Activated gamma-delta T cell treated with Interleukin-2 at 50 U/mL for 16 hours (primary cell): ENCODE measurements at regions not wholly inside any gene's neighbourhood (a gene's known extent, or its start where the extent isn't known, plus 50 kb on each side); places are given as distances from the start of the nearest gene placed in this dataset.
"Not testable (repeated sequence)": the region's sequence is repeated elsewhere in the genome, so short reads cannot be mapped to it uniquely, and the experiment has no call there.

Source experiments
- DNase-seq: peaks from one replicate; pipeline ENCODE4 v3.0.0-alpha.2; 2020

GRCh38 chr12:102726686-102727085 is 190.4 kb downstream of the PAH start:
- no peak for DNase-seq

DNA sequence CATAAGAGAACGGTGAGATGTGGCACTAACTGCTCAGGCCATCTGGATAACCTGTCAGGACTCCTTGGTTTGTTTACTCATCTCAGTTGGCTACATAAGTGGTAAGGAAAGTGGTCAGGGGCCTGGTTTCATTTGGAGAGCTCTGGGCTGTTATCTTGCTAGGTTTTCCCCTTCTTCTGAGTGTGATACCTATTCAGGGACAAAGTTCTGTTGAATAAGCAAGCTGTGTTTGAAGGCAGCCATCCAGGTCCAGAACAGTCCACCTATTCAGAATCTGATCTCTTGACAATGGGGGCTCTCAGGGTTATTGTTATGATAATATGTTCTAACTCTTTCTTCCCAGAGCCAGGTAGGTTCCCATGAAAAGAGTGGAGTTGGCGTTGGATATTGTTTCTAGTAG is 194.9 kb downstream of the PAH start:
- DNase-seq, result no peak

DNA sequence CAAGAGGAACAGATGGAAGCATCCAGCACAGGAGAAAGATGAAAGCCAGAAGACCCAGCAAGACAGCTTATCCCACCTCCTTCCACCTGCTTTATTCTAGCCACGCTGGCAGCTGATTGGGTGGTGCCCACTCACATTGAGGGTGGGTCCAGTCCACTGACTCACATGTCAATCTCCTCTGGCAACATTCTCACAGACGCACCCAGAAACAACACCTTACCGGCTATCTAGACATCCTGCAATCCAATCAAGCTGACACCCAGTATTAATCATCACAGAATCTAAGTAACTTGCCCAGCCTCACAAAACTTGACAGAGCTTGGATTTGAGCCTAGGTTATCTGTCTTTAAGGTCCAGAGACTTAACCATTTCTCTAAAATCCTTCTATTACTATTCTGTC is 208.9 kb downstream of the PAH start:
- DNase-seq, result no peak

DNA sequence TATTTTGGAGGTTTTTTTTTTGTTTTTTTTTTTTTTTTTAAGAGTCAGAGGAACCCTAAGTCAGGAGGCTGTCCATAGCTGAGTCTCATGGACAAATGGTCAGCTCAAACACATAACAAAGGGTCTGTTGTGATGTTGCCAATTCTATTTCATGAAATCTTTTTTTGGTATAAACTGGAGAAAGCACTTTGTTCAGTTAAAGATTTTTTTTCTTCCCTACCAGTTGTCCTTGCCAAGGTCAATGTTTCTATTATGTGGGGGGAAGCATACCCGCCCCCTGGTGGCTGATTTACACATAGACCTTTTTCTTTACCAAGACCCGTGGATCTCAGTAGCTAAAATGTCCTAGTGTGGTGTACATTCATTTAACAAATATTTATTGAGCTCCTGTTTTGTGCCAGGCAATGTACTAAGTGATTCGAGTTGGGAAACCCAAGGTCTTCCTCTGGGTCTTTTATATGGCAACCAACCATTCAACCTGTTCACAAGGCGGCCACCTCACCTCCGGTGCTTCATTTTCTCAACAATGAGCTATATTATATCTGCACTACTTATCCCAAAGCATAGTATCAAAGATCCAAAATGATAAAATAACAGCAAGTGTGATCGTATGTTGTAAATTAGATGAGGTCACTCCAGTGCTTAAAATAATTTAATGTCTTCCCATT is 214.5 kb downstream of the PAH start:
- peak; percentile 4 for DNase-seq

- DNase-seq, result no peak
Observed at GRCh38 chr12:102696045-102696444, 215.7 kb upstream of the IGF1 start.

DNA sequence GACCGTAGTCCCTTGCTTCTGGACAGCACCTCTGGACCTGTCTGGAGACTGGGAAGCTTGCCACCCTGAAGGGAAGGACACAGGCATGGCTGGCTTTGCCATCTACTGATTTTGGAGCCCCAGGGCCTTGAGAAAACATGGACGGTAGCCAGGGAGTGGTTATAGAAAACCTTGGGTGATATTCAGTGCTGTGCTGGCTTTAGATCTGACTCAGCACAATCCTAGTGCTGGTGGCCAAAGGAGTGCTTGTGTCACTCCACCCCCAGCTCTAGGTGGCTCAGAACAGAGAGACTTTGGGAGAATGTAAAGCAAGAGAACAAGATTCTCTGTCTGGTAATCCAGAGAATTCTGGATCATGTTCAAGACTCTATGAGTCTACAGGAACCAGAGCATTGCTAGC is 214.5 kb upstream of the IGF1 start:
- DNase-seq, result no peak

- no peak for DNase-seq
Observed at GRCh38 chr12:102691773-102692555, 211.6 kb upstream of the IGF1 start.

DNA sequence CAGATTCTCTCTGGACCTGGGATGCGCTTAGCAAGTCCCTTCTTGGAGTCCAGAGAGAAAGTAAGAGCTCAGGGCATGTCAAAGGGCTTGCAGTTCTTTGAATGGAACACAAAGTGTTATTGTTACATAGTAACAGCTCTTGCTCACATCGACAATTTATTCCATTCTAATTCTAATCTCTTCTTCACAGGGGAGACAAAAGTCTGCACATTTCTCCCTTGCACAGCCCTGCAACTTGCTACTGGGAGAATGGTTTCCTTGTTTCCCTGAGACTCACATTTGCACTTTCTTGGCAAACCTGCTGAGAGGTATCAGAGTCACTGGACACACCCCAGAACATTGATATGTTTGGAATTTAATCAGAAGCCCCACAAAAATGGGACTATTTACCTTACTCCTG is 209.9 kb upstream of the IGF1 start:
- no peak for DNase-seq

DNA sequence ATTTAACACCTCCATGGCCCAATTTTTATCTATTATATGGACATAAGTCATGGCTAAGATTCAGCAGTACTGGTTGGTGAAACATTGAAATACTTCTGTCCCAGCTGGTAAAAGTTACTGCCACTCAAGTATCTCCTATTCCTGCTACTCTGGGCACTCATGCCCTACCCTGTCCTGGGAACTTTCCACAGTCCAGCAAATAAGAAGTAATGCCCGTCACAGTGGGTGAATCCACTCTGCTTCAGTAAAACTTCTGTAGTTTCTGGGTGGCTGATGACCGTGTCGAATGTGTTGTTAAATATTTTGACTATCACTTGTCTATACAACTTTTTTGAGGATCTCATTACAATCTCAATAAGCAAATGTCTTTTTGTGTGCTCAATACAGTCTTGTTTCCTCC is 209.3 kb upstream of the IGF1 start:
- DNase-seq, result no peak

DNA sequence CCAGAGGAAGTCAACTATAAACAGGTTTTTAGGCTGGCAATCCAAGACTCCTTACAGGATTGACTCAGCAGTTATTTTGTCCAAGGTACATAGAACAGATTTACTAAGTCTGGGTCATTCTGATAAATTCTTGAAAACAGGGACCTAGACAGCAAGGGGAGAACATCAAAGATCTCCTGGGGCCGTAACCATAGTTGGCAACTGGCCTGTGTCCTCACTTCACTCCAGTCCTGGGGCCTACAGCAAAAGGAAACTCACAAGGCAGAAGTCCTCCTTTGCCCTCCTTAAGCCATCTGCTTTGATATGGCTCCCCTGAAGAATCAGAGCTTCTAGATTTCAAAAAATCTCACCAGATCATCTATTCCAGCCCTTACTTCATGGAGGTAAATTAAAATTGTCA is 207.2 kb upstream of the IGF1 start:
- DNase-seq, result no peak

DNA sequence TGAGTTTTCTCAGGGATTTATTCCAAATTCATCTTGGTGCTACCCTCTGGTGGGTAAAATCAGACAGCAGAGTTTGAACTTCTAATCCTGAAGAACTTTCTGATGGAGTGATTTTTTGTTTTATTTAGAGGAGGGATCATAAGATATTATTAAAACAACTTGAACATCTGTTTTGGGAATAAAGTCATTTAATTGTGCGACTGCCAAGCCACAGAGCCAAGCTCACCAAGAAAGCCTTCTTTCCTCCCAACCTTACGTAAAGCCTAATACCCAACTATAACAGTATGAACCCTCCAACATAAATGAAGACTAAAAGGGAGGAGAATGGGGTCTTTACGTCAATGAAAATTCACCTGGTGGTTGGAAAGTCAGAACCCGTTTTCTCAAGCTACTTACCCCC is 205.5 kb upstream of the IGF1 start:
- DNase-seq, result no peak

DNA sequence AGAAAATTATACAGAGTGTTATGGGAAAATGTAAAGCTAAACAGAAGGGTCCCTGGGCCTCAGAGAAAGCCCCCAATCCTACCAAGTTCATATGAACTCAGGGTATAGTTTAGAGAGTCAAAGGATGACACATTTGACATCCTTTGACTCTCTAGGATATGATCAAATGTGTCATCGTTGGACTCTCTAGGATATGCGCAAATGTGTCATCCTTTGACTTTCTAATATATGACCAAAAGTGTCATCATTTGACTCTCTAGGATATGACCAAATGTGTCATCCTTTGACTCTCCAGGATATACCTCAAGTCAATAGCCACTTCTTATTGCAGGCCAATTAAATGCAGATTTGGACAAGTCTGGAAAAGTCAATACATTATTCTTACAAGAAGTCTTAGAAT is 204.8 kb upstream of the IGF1 start:
- no peak for DNase-seq

GRCh38 chr12:102682366-102683289 is 202.3 kb upstream of the IGF1 start:
- no peak for DNase-seq

GRCh38 chr12:102681747-102682146 is 201.4 kb upstream of the IGF1 start:
- DNase-seq, result no peak

DNA sequence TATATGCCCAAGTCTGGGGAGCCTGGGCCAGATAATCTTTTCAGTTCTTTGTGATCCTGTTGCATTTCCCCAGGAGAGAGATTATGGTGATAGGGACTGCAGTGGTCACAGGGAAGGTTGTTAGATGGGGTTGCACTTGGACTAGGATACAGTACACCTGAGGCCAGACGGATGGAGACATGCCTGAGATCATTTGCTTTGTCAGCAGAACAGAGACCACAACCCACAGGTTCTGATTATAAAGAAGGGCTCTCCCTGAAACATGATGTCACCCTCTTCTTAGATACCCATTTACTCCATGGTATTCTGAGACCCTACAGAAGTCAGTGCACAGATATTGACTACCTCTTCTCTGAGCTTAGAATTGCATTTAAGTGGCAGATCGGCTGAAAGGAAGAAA is 200.9 kb upstream of the IGF1 start:
- no peak for DNase-seq

DNA sequence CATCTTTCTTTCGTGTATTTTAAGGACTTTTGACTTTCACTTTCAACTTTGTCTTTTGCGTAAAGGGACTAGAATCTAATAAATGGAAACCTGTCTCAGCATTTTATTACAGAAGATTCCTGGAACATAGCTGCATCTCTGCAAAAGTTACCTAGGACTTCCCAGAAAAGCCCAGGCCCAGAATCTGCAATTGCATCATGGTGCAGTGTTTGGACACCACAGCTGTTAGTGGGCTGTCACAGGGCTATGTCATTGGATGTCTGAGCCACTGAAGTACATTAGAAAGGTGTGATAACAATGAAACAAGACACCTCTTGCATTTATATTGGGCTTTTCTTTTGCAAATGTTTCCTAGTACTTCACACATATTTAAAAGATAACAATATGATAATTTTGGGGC is 199.9 kb upstream of the IGF1 start:
- no peak for DNase-seq

DNA sequence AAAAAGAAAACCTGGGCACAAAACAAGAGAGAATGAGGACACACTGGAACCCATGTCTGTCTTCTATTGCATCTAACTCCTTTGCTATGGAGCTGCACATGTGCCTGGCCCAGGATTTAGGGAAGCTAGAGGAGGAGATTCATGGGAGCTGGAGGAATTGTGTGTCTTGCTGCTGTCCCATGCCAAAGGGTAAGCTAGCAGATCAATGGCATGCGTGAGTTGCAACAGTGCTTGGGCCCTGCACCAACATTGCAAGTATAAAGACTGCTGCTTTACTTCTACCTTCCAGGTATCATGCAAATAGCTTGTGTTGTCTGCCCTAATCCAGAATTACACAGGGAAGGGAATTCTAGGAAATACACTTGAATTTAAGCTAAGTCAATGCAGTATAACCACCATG is 196.4 kb upstream of the IGF1 start:
- DNase-seq, result no peak

DNA sequence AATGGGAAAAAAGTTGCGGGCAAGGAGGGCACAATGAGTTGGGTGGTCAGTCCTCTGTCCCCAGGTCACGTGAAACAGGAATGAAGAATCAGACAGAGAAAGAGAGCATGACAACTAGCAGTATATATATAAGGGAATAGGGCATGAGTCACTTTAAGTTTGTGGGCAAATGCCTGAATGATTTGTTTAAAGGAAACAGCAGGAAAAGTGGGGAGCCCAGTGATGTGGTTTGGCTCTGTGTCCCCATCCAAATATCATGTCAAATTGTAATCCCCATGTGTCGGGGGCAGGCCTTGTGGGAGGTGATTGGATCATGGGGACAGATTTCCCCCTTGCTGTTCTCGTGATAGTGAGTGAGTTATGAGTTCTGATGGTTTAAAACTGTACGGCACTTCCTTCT is 195.3 kb upstream of the IGF1 start:
- no peak for DNase-seq

- DNase-seq, result no peak
Observed at GRCh38 chr12:102673606-102674005, 193.2 kb upstream of the IGF1 start.

DNA sequence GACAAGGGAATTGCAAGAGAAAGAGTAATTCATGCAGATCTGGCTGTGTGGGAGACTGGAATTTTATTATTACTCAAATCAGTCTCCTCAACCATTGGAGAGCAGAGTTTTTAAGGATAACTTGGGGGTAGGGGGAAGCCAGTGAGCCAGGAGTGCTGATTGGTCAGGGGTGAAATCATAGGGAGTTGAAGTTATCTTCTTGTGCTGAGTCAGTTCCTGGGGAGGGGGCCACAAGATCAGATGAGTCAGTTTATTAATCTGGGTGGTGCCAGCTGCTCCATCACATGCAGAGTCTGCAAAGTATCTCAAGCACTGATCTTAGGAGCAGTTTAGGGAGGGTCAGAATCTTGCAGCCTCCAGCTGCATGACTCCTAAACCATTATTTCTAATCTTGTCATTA is 191.8 kb upstream of the IGF1 start:
- DNase-seq, result not testable (repeated sequence)

DNA sequence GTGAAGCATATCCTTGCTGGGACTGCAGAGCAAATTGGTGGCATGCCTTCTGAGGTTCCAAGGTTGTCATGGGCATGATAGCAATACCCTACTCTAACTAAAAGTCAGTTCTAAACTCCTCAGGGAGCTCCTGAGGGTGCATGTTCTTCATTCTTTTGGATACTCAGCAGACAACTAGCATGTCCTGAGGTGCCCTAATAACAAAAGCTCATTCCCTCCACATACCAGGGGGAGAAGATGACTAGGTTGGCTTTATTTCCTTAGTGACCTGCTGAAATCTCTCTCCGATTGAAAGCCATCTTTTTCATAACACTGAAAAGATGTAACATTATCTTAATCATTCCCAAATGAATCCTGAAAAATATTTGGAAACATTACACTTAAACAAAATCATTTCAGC is 188.7 kb upstream of the IGF1 start:
- no peak for DNase-seq

DNA sequence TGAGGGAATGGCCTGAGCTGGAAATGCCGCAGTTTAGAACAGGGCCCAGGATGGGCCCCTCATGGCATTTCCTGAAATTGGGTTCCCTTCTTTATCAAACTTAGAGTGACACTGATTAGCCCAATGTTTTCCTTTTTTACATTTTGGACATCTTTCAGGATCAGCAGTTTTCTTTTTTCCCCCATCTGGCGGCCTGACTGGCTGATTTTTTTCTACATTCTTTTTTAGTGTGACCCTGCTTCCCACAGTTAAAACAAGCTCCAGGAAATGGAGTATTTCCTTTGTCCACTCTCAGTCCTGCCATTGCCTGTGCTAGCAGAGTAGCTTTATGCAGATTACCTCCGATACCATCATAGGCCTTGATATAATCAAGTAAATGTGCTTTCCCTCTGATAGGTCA is 185.8 kb upstream of the IGF1 start:
- DNase-seq, result not testable (repeated sequence)

DNA sequence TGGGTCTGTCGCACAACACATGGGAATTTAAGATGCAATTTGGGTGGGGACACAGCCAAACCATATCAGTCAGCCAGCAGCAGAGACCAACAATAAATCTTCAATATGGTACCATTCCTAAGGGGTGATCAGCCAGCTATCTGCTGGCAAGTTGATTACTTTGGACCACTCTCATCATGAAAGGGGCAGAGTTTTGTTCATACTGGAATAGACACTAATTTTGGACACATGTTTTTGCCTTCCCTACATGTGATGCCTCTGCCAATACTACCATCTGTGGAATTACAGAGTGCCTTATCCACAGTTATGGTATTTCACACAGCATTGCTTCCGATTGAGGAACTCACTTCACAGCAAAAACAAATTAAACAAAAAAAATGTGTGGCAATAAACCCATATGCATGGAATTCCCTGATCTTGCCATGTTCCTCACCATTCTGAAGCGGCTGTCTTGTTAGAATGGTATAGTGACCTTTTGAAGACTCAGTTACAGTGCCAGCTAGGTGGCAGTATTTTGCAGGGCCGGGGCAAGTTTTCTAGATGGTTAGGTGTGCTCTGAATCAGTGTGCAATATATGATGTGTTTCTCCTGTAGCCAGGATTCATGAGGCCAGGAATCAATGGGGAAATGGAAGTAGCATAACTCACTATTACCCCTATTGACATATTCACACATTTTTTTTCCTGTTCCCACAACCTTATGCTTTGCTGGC is 179.0 kb upstream of the IGF1 start:
- DNase-seq, result no peak
